BJ (cell line): ENCODE measurements at regions not wholly inside any gene's neighbourhood (a gene's known extent, or its start where the extent isn't known, plus 50 kb on each side); places are given as distances from the start of the nearest gene placed in this dataset.

ENCODE experiments used
- CTCF ChIA-PET: fragments of 350-600 bp; formaldehyde crosslinking; extraction: SDS; loops from one replicate; lab custom pipeline; 2021; ENCODE audit warnings: antibody characterized with exemption, inconsistent platforms; lab: Yijun Ruan, JAX
- POLR2A ChIA-PET: fragments of 300-600 bp; sonication (Branson Sonifier 250); formaldehyde crosslinking; extraction: SDS; loops from one replicate; lab custom pipeline; 2021; ENCODE audit warnings: antibody characterized with exemption; lab: Charles Lee
- DNase-seq: peaks from one replicate; pipeline ENCODE4 v3.0.0-alpha.2; 2011; ENCODE audit warnings: low read depth
- H3K27me3 ChIP-seq: 2 replicates; pipeline ENCODE4 v1.6.0; 2011; ENCODE audit warnings: low read length; ENCODE audit not compliant: control insufficient read depth, insufficient read depth
- H3K36me3 ChIP-seq: 2 replicates; pipeline ENCODE4 v1.5.1; 2011; ENCODE audit warnings: low read length; ENCODE audit not compliant: control insufficient read depth, insufficient read depth
- H3K4me3 ChIP-seq: 2 replicates; pipeline ENCODE4 v1.5.1; 2011; ENCODE audit warnings: low read depth, mild to moderate bottlenecking, control low read depth, low read length
- CTCF ChIP-seq: IDR thresholded peaks from 2 replicates; pipeline ENCODE4 v1.5.1; 2011; ENCODE audit warnings: low read depth, mild to moderate bottlenecking, control low read depth, inconsistent platforms, low read length, moderate library complexity; ENCODE audit not compliant: insufficient read depth

- H3K36me3 ChIP-seq, result no peaks in the 10 kb centered on the region
- ChIA-PET POLR2A (no interaction called here), CTCF (no interaction called here)
- no peak for TF ChIP-seq CTCF
- DNase-seq, result no peak
- H3K27me3 ChIP-seq, result no peaks in the 10 kb centered on the region
- no peak overlapping the region for H3K4me3 ChIP-seq
Measured at GRCh38 chr5:28710360-28710759, 1672.0 kb upstream of the CDH9 start.

- POLR2A ChIA-PET, result no interaction called here
- no peak for DNase-seq
- no peak for TF ChIP-seq CTCF
- Histone ChIP-seq H3K27me3 (no peaks in the 10 kb centered on the region), H3K4me3 (no peak overlapping the region), H3K36me3 (no peaks in the 10 kb centered on the region)
- CTCF ChIA-PET, result no interaction called here
Measured at GRCh38 chr5:28708472-28708871, 1670.1 kb upstream of the CDH9 start.

DNA sequence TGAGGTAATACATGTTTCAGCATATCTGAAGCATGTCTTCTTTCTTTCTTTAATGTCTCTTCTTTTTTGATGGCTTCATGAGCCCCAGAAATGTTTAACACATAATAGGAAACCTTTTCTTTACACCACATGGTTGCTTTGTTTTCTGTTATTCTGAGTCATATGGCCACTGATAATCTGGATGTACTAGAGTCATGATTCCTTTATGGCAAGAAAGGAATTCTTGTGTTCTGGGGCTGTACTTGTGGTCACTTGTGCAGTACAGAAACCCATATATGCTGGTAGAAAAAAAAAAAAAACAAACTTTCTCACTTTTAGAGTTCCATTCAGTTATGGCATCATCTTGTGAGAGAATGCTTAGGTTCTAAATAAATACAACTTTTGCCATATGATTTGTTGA, 1669.3 kb upstream of the CDH9 start:
- POLR2A ChIA-PET, result no interaction called here

DNA sequence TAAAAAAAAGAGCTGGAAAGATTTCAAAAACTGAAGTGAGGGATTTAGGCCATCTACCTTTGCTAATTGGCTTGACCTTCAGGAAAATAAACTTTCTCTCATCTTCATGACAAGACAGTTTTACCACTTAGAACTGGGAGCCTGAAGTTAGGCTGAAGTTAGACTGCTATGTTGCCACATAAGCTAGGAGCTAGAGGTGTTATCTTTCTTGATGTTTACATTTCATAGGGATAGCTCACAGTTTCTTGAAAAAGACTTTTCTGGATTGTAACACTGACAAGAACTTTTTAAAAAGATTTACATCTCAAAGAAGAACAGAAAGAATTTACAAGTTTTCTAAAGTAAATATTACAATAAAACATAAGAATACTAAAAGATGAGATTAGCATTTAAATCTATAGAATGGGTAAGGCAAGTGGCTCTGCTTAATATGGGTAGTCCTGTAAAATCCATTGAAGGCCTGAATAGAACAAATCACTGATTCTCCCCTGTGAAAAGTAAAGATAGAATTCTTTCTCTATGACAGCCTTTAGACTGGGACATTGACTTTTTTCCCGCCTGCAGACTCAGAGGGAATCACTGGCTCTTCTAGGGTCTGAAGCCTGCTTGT, 1665.4 kb upstream of the CDH9 start:
- Histone ChIP-seq H3K4me3 (no peak overlapping the region), H3K27me3 (no peaks in the 10 kb centered on the region), H3K36me3 (no peaks in the 10 kb centered on the region)
- ChIA-PET CTCF (no interaction called here), POLR2A (no interaction called here)
- DNase-seq, result no peak
- no peak for TF ChIP-seq CTCF

More for the DNA sequence above, 1669.3 kb upstream of the CDH9 start:
- CTCF ChIA-PET, result no interaction called here
- no peaks in the 10 kb centered on the region for H3K27me3 ChIP-seq
- no peaks in the 10 kb centered on the region for H3K36me3 ChIP-seq
- no peak for DNase-seq
- no peak overlapping the region for H3K4me3 ChIP-seq
- TF ChIP-seq CTCF, result no peak

DNA sequence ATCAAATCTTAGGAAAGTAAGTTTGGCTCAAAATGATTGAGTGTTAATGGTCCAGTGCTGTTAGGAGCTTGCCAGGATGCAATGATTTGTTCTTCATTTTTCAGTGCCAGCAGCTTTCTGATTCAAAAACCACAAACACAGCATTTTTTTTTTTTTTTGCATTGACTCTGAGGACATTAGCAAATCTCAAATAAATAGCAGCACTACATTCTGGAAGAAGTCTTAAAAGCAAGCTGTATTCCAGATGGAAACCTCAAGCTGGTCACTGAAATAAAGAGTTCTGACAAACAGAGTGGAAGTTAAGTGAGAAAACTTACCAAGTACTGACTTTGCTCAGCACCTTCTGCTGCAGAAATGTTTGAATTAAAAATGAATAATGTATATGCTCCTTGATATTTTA, 1653.1 kb upstream of the CDH9 start:
- POLR2A ChIA-PET, result no interaction called here
- CTCF ChIA-PET, result no interaction called here

More for the DNA sequence above, 1653.1 kb upstream of the CDH9 start:
- Histone ChIP-seq H3K27me3 (no peaks in the 10 kb centered on the region), H3K4me3 (no peak overlapping the region), H3K36me3 (no peaks in the 10 kb centered on the region)
- TF ChIP-seq CTCF, result no peak
- no peak for DNase-seq
